ENCODE measurements at regions not wholly inside any gene's neighbourhood (a gene's known extent, or its start where the extent isn't known, plus 50 kb on each side); places are given as distances from the start of the nearest gene placed in this dataset.

DNA sequence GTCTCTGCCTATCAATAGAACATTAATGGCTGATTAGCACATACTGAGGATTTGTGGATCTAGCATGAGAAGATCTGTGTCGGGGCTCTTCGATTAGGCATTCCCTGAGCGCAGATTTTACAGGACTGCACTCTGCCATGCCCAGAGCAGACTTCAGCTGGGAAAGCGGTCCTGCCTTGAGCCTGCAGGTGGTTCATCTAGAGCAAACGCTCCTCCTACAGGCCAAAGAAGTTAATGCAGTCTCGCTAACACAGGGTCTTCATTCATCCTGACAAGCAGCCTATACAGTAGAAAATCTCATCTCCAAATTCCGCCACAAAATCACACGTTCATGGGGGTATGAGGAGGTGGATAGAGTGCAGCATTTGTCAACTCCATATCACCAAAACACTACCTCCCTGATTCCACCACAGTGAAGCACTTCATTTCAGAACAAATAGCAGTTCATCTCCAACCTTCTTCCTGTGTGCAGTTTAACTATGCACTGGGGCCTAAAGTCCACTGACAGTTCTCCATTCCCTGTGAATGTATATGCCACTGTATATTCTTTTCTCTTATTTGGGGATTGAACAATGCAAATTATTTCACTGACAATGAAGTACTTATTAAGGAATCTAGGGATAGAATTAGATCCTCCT is 405.8 kb downstream of the IGSF11 start:
- H3K4me1 ChIP-seq = no peaks in the 10 kb centered on the region
- DNase-seq (peak; percentile 26 to 85 (median 58)), ATAC-seq (peak; percentile 96)
- H3K9me3 ChIP-seq = no peaks in the 10 kb centered on the region
- TF ChIP-seq, protein P1, sequence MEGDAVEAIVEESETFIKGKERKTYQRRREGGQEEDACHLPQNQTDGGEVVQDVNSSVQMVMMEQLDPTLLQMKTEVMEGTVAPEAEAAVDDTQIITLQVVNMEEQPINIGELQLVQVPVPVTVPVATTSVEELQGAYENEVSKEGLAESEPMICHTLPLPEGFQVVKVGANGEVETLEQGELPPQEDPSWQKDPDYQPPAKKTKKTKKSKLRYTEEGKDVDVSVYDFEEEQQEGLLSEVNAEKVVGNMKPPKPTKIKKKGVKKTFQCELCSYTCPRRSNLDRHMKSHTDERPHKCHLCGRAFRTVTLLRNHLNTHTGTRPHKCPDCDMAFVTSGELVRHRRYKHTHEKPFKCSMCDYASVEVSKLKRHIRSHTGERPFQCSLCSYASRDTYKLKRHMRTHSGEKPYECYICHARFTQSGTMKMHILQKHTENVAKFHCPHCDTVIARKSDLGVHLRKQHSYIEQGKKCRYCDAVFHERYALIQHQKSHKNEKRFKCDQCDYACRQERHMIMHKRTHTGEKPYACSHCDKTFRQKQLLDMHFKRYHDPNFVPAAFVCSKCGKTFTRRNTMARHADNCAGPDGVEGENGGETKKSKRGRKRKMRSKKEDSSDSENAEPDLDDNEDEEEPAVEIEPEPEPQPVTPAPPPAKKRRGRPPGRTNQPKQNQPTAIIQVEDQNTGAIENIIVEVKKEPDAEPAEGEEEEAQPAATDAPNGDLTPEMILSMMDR (IDR thresholded peaks at IDR 0.05) = peak; percentile 58 to 73
- intact Hi-C loops (cut with DNase I) = no loop called here
- H3K4me3 ChIP-seq = no peak overlapping the region
- no peak overlapping the region for H3K27ac ChIP-seq
- H3K27me3 ChIP-seq = no peaks in the 10 kb centered on the region
- H3K36me3 ChIP-seq = no peaks in the 10 kb centered on the region

DNA sequence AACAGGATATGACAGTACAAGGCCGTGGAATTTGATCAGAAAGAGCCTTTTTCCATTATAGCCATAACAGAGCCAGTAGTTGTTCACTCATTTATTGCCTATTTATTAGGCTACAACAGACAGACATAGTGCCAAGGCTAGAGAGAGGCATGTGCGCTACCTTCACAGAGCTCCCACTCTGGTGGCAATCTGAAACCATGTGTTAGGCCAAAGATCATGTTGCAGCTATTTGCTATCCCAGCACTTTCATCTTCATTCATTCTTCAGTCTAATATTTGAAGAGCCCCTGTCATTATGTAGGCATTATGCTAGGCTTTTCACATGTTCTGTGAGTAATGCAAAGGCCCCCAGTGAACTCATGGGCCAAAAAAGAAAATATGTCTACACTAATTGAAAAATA is 404.8 kb downstream of the IGSF11 start:
- Histone ChIP-seq H3K4me3 (no peak overlapping the region), H3K27ac (no peak overlapping the region), H3K9me3 (no peaks in the 10 kb centered on the region), H3K36me3 (no peaks in the 10 kb centered on the region), H3K27me3 (no peaks in the 10 kb centered on the region), H3K4me1 (no peaks in the 10 kb centered on the region)
- no peak for ATAC-seq
- no peak for DNase-seq
- TF ChIP-seq, protein P1 (IDR thresholded peaks at IDR 0.05) = no peak
- intact Hi-C loops (cut with DNase I) = no loop called here

DNA sequence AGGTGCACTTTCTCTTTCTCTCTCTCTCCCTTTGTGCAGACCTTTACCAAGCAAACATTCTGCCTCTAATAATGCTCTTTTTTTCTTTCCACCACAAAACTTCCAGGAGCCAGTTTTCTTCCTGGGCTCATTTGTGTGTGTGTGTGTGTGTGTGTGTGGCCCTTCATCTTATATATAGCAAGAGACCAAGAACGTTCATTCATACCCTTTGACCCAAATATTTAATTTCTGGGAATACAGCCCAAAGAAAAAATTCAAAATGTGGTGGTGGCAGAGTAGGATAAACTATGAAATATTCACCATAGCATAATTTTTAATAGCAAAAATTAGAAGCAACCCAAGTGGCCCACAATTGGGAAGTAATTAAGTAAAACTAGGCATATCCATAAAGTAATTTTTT is 398.9 kb downstream of the IGSF11 start:
- DNase-seq = no peak
- no peak overlapping the region for H3K4me3 ChIP-seq
- H3K36me3 ChIP-seq = no peaks in the 10 kb centered on the region
- no peak for ATAC-seq
- intact Hi-C loops (cut with DNase I) = no loop called here
- H3K27me3 ChIP-seq = peaks cover 0 to 5% of the 10 kb centered on the region in 2 donors
- no peaks in the 10 kb centered on the region for H3K9me3 ChIP-seq
- no peaks in the 10 kb centered on the region for H3K4me1 ChIP-seq
- no peak overlapping the region for H3K27ac ChIP-seq
- TF ChIP-seq, protein P1 (IDR thresholded peaks at IDR 0.05) = no peak

DNA sequence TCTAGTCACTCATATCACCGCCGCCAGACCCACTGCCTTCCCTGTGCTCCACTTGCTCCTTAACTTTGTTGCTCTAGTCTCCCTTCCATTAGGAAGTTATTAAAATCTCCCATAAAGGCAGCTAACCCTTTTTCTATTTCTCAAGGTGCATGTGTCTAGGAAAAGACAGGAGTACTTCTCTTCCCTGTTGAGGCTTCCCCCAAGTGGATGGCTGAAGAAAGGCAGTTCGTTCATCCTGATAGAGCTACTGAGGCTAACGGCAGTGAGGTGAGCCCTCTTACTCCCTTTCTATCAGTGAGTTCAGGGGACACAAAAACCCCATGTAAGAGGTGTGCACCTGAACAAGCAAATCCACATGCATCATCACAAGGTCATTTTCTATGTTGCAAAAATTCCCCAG is 397.8 kb downstream of the IGSF11 start:
- Histone ChIP-seq H3K27me3 (peaks cover 0 to 5% of the 10 kb centered on the region in 2 donors), H3K9me3 (no peaks in the 10 kb centered on the region), H3K36me3 (no peaks in the 10 kb centered on the region), H3K4me3 (no peak overlapping the region), H3K4me1 (no peaks in the 10 kb centered on the region), H3K27ac (no peak overlapping the region)
- intact Hi-C loops (cut with DNase I) = no loop called here
- TF ChIP-seq, protein P1 (IDR thresholded peaks at IDR 0.05) = no peak
- no peak for DNase-seq
- ATAC-seq = no peak

DNA sequence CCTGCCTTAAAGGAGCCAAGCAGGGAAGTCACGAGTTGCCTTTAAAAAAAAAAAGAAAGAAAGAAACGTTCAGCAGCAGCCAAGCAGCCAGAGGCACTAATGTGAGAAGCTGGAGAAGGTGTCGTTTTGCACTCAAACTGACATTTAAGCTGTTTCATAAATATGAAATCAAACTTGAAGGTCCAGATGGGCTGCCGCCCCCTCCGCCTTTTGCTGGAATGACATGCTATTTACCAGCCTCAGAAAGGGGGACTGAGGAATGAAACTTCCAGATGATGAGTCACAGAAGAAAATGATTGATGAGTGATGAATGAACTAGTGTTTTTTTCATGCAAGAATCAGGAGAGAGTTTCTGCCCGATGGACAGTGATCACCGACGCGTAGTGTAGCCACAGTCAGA is 396.8 kb downstream of the IGSF11 start:
- intact Hi-C loops (cut with DNase I) = no loop called here
- peaks cover 0 to 5% of the 10 kb centered on the region in 2 donors for H3K27me3 ChIP-seq
- no peaks in the 10 kb centered on the region for H3K9me3 ChIP-seq
- DNase-seq (no peak), ATAC-seq (no peak)
- H3K4me1 ChIP-seq = no peaks in the 10 kb centered on the region
- no peak overlapping the region for H3K4me3 ChIP-seq
- no peaks in the 10 kb centered on the region for H3K36me3 ChIP-seq
- H3K27ac ChIP-seq = no peak overlapping the region
- TF ChIP-seq, protein P1 (IDR thresholded peaks at IDR 0.05) = no peak
